Sigmoid colon (tissue), 6 donors: ENCODE measurements at regions not wholly inside any gene's neighbourhood (a gene's known extent, or its start where the extent isn't known, plus 50 kb on each side); places are given as distances from the start of the nearest gene placed in this dataset.

Source experiments
- DNase-seq: peaks from one replicate; pipeline ENCODE4 v3.0.0-alpha.2; 2019
- H3K27ac ChIP-seq, 4 donors: fragments of 200-600 bp; sonication (generic); one replicate each; pipeline ENCODE4 v1.5.1; 2016 to 2019; ENCODE audit warnings: mild to moderate bottlenecking in 1 of 4
- H3K27me3 ChIP-seq, 3 donors: fragments of 200-600 bp; sonication (generic); one replicate each; pipeline ENCODE4 v1.5.1; 2019; ENCODE audit warnings: mild to moderate bottlenecking in 1 of 3
- H3K36me3 ChIP-seq, 4 donors: fragments of 200-600 bp; sonication (generic); one replicate each; pipeline ENCODE4 v1.5.1; 2016 to 2019
- H3K4me1 ChIP-seq, 4 donors: fragments of 200-600 bp; sonication (generic); one replicate each; pipeline ENCODE4 v1.5.1; 2017 to 2019
- H3K4me3 ChIP-seq, 4 donors: fragments of 200-600 bp; sonication (generic); one replicate each; pipeline ENCODE4 v1.5.1; 2017 to 2019; ENCODE audit warnings: mild to moderate bottlenecking in 2 of 4, moderate library complexity in 1 of 4
- H3K9me3 ChIP-seq, 4 donors: fragments of 200-600 bp in 3 of 4; sonication (generic) in 3 of 4; one replicate each; pipeline versions ENCODE4 v1.5.1 to v1.6.1; 2013 to 2019
- CTCF ChIP-seq, 4 experiments: fragments of 450-650 bp in 3 of 4; fragments of 200-600 bp in 1 of 4; IDR thresholded peaks; one replicate each; pipeline ENCODE4 v1.5.1; 2016 to 2019; ENCODE audit warnings: antibody characterized with exemption in 4 of 4, mild to moderate bottlenecking in 3 of 4, moderate library complexity in 2 of 4
- EP300 ChIP-seq, 4 donors: sonication (generic); formaldehyde crosslinking; IDR thresholded peaks; one replicate each; pipeline ENCODE4 v1.6.1; 2017; ENCODE audit warnings: antibody characterized with exemption in 4 of 4
- POLR2A ChIP-seq, 2 donors: fragments of 450-650 bp; IDR thresholded peaks; one replicate each; pipeline ENCODE4 v1.6.1; 2016; ENCODE audit warnings: antibody characterized with exemption in 2 of 2, mild to moderate bottlenecking in 2 of 2, moderate library complexity in 2 of 2
- POLR2AphosphoS5 ChIP-seq, 4 donors: sonication (generic); formaldehyde crosslinking; IDR thresholded peaks; one replicate each; pipeline ENCODE4 v1.6.1; 2017; ENCODE audit warnings: antibody characterized with exemption in 4 of 4
- WGBS, 2 donors: extraction: QIAGEN DNeasy Blood & Tissue Kit; methylation state at CpG; one replicate each; pipeline ENCODE4 v1.1.7; 2013; 5-methylcytosine and 5-hydroxymethylcytosine counted together
- intact Hi-C: fragments of 100-400 bp; cut with DNase I; formaldehyde crosslinking; loops from one replicate; pipeline ENCODE4 v1.15.1; 2023
- donor health status: healthy with polysubstance abuse.
- donor health status: healthy.

GRCh38 chr6:105626295-105627158, 223.6 kb upstream of the PREP start:
- H3K27me3 ChIP-seq = no peaks in the 10 kb centered on the region
- H3K9me3 ChIP-seq = no peaks in the 10 kb centered on the region
- WGBS, 2 donors = 86 to 90% methylated on average over 2 of the region's 2 CpGs
- no peaks in the 10 kb centered on the region for H3K4me1 ChIP-seq
- no peak overlapping the region for H3K4me3 ChIP-seq
- no peak overlapping the region for H3K27ac ChIP-seq
- DNase-seq = no peak
- TF ChIP-seq POLR2A (IDR thresholded peaks at IDR 0.05) (no peak), POLR2AphosphoS5 (IDR thresholded peaks at IDR 0.05) (no peak), CTCF (IDR thresholded peaks at IDR 0.05) (no peak), EP300 (IDR thresholded peaks at IDR 0.05) (no peak)
- intact Hi-C loops = no loop called here
- no peaks in the 10 kb centered on the region for H3K36me3 ChIP-seq

GRCh38 chr6:105624021-105624420, 221.1 kb upstream of the PREP start:
- 82 to 93% methylated on average over 3 of the region's 3 CpGs for WGBS, 2 donors
- no peaks in the 10 kb centered on the region for H3K4me1 ChIP-seq
- H3K4me3 ChIP-seq = no peak overlapping the region
- H3K27me3 ChIP-seq = no peaks in the 10 kb centered on the region
- H3K9me3 ChIP-seq = no peaks in the 10 kb centered on the region
- intact Hi-C loops = no loop called here
- H3K27ac ChIP-seq = no peak overlapping the region
- DNase-seq = no peak
- TF ChIP-seq EP300 (IDR thresholded peaks at IDR 0.05) (no peak), CTCF (IDR thresholded peaks at IDR 0.05) (no peak), POLR2A (IDR thresholded peaks at IDR 0.05) (no peak), POLR2AphosphoS5 (IDR thresholded peaks at IDR 0.05) (no peak)
- no peaks in the 10 kb centered on the region for H3K36me3 ChIP-seq

GRCh38 chr6:105622226-105622625, 219.3 kb upstream of the PREP start:
- Histone ChIP-seq H3K9me3 (no peaks in the 10 kb centered on the region), H3K4me1 (no peaks in the 10 kb centered on the region), H3K36me3 (no peaks in the 10 kb centered on the region), H3K4me3 (no peak overlapping the region), H3K27ac (no peak overlapping the region), H3K27me3 (no peaks in the 10 kb centered on the region)
- intact Hi-C loops = no loop called here
- no peak for DNase-seq
- 62 to 83% methylated on average over 3 of the region's 3 CpGs for WGBS, 2 donors
- TF ChIP-seq POLR2A (IDR thresholded peaks at IDR 0.05) = no peak
- no peak for TF ChIP-seq CTCF (IDR thresholded peaks at IDR 0.05)
- no peak for TF ChIP-seq EP300 (IDR thresholded peaks at IDR 0.05)
- no peak for TF ChIP-seq POLR2AphosphoS5 (IDR thresholded peaks at IDR 0.05)

GRCh38 chr6:105621564-105622175, 218.8 kb upstream of the PREP start:
- TF ChIP-seq POLR2A (IDR thresholded peaks at IDR 0.05) (no peak), POLR2AphosphoS5 (IDR thresholded peaks at IDR 0.05) (no peak), EP300 (IDR thresholded peaks at IDR 0.05) (no peak), CTCF (IDR thresholded peaks at IDR 0.05) (no peak)
- Histone ChIP-seq H3K4me1 (no peaks in the 10 kb centered on the region), H3K9me3 (no peaks in the 10 kb centered on the region), H3K27ac (no peak overlapping the region), H3K36me3 (no peaks in the 10 kb centered on the region), H3K4me3 (no peak overlapping the region), H3K27me3 (no peaks in the 10 kb centered on the region)
- WGBS, 2 donors = 89 to 94% methylated on average over 6 of the region's 6 CpGs
- no peak for DNase-seq
- intact Hi-C loops = no loop called here
